IMR-90 (cell line): ENCODE measurements at regions not wholly inside any gene's neighbourhood (a gene's known extent, or its start where the extent isn't known, plus 50 kb on each side); places are given as distances from the start of the nearest gene placed in this dataset.

Source experiments
- BHLHE40 ChIP-seq: fragments of 150-350 bp; IDR thresholded peaks from 2 replicates; pipeline ENCODE4 v1.6.1; 2016; ENCODE audit warnings: mild to moderate bottlenecking, low read depth, low read length
- CEBPB ChIP-seq: IDR thresholded peaks from 2 replicates; pipeline ENCODE4 v1.6.1; 2012; ENCODE audit warnings: low read depth, low read length, improper control_type of control experiment
- CTCF ChIP-seq: conservative IDR thresholded peaks from 2 replicates; pipeline ENCODE4 v1.5.1; 2012; ENCODE audit warnings: mild to moderate bottlenecking, low read depth, low read length, improper control_type of control experiment
- MAFK ChIP-seq: IDR thresholded peaks from 2 replicates; pipeline ENCODE4 v1.6.1; 2012; ENCODE audit warnings: low read depth, low read length, improper control_type of control experiment
- MAZ ChIP-seq: IDR thresholded peaks from 2 replicates; pipeline ENCODE4 v1.6.1; 2012; ENCODE audit warnings: low read depth, mild to moderate bottlenecking, low read length, improper control_type of control experiment, moderate library complexity, borderline replicate concordance
- MXI1 ChIP-seq: IDR thresholded peaks from 2 replicates; pipeline ENCODE4 v1.6.1; 2012; ENCODE audit warnings: low read depth, mild to moderate bottlenecking, low read length, moderate library complexity, borderline replicate concordance
- POLR2A ChIP-seq: IDR thresholded peaks from 2 replicates; pipeline ENCODE4 v1.6.1; 2012; ENCODE audit warnings: mild to moderate bottlenecking, low read depth, low read length
- RAD21 ChIP-seq: IDR thresholded peaks from 2 replicates; pipeline ENCODE4 v1.6.1; 2012; ENCODE audit warnings: low read length, improper control_type of control experiment
- RCOR1 ChIP-seq: IDR thresholded peaks from 2 replicates; pipeline ENCODE4 v1.6.1; 2012; ENCODE audit warnings: mild to moderate bottlenecking, low read length, improper control_type of control experiment; ENCODE audit not compliant: insufficient replicate concordance
- RFX5 ChIP-seq: IDR thresholded peaks from 2 replicates; pipeline ENCODE4 v1.8.0; 2012; ENCODE audit warnings: low read depth, mild to moderate bottlenecking, low read length, moderate library complexity

DNA sequence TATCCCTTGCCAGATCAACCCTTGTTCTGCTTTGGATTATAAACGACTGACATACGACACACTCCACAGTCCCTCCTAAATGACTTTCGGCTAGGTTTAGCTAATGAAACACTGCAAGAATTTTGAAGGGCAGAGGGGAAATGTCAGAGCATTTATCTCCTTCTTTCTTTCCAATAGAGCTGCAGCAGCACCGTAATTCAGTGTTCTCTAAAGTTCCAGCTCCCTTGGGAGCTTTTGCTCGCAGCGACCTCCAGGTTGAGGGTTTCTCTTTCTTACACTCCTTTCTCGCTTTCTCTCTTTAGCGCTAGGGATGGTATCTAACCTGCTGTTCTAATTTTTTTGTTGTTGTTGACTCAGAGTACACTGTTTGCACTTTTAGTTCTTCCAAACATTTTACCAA lies 467.1 kb upstream of the ST8SIA4 start:
- no peak for TF ChIP-seq MXI1
- TF ChIP-seq POLR2A: no peak
- TF ChIP-seq CTCF: no peak
- TF ChIP-seq RAD21: no peak
- no peak for TF ChIP-seq MAZ
- TF ChIP-seq RCOR1: no peak
- TF ChIP-seq CEBPB: no peak
- TF ChIP-seq RFX5: no peak
- no peak for TF ChIP-seq BHLHE40
- no peak for TF ChIP-seq MAFK
